SK-N-MC (cell line): ENCODE measurements at regions not wholly inside any gene's neighbourhood (a gene's known extent, or its start where the extent isn't known, plus 50 kb on each side); places are given as distances from the start of the nearest gene placed in this dataset.

ENCODE experiments used
- DNase-seq: peaks from one replicate; pipeline ENCODE4 v3.0.0-alpha.2; 2011; ENCODE audit warnings: low read depth, low spot score
- H3K27ac ChIP-seq: fragments of 200-600 bp; sonication (generic); 2 replicates; pipeline ENCODE4 v1.5.1; 2016; ENCODE audit warnings: mixed run types
- H3K36me3 ChIP-seq: fragments of 200-600 bp; sonication (generic); 2 replicates; pipeline ENCODE4 v1.6.1; 2017; ENCODE audit warnings: antibody characterized with exemption, low read length, mixed read lengths; ENCODE audit not compliant: insufficient read depth
- H3K4me3 ChIP-seq: fragments of 200-600 bp; sonication (generic); 2 replicates; pipeline ENCODE4 v1.5.1; 2016
- H3K9ac ChIP-seq: fragments of 200-600 bp; sonication (generic); 2 replicates; pipeline ENCODE4 v1.8.0; 2017; ENCODE audit warnings: mixed run types, mixed read lengths; ENCODE audit not compliant: insufficient read length
- H3K9me3 ChIP-seq: fragments of 200-600 bp; sonication (generic); 2 replicates; pipeline ENCODE4 v1.6.1; 2017; ENCODE audit warnings: low read depth, mild to moderate bottlenecking, antibody characterized with exemption, low read length, moderate library complexity, mixed read lengths
- EZH2 ChIP-seq: fragments of 200-600 bp; sonication (generic); IDR thresholded peaks from one replicate; pipeline ENCODE4 v1.6.1; 2017; ENCODE audit warnings: antibody characterized with exemption
- FOXP2 ChIP-seq: optimal IDR thresholded peaks from 2 replicates; pipeline ENCODE3; 2011; ENCODE audit warnings: mild to moderate bottlenecking, moderate library complexity; ENCODE audit not compliant: insufficient read depth; ENCODE audit errors: extremely low read length, control extremely low read depth
- POLR2AphosphoS5 ChIP-seq: IDR thresholded peaks from 2 replicates; pipeline ENCODE4 v1.6.1; 2012; ENCODE audit warnings: mild to moderate bottlenecking, low read depth, low read length, borderline replicate concordance

DNA sequence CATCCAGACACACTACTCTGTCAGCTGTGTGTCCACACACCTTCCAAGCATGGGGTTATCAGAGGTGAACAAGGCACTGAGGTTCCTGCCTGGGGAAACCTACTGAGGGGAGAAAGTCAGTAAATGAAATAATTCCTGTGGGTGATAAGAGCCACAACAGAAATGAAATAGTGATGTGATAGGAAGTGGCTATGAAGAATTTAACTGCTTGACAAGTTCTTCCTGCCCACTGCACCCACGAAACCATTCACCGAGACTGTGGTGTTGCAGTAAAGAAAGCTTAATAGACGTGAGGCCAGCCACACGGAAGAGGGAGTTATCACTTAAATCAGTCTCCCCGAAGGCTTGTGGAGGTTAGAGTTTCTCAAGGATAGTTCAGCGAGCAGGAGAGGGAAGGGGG lies 353.1 kb downstream of the UQCRFS1 start:
- H3K36me3 ChIP-seq, result no peaks in the 10 kb centered on the region
- no peak overlapping the region for H3K4me3 ChIP-seq
- no peak overlapping the region for H3K27ac ChIP-seq
- no peak overlapping the region for H3K9ac ChIP-seq
- no peaks in the 10 kb centered on the region for H3K9me3 ChIP-seq
- DNase-seq, result no peak
- TF ChIP-seq EZH2 (no peak), FOXP2 (no peak), POLR2AphosphoS5 (no peak)

- H3K9ac ChIP-seq, result no peak overlapping the region
- DNase-seq, result no peak
- H3K4me3 ChIP-seq, result no peak overlapping the region
- H3K27ac ChIP-seq, result no peak overlapping the region
- H3K9me3 ChIP-seq, result no peaks in the 10 kb centered on the region
- TF ChIP-seq EZH2 (no peak), FOXP2 (no peak), POLR2AphosphoS5 (no peak)
- no peaks in the 10 kb centered on the region for H3K36me3 ChIP-seq
Observed at GRCh38 chr19:28858933-28859332, 354.0 kb downstream of the UQCRFS1 start.

DNA sequence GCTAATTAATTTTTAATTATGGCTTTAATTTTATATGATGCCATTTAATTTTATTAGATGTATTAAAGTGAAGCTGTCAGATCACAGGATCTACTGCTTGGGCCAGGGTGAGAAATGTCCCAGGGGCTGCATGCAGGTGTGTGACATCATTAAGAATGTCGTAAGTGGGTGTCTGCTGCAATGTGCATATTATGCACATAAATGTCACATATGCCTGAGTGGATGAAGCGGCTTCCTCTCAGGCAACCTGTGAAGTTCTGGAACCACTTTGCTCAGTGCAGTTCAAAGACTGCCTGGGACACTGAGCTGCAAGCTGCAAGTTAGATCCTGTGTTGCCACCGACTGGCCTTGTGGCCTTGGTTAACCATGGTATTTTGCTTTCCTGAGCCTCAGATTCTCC lies 355.0 kb downstream of the UQCRFS1 start:
- no peak for DNase-seq
- H3K9ac ChIP-seq, result no peak overlapping the region
- TF ChIP-seq EZH2 (no peak), FOXP2 (no peak), POLR2AphosphoS5 (no peak)
- no peaks in the 10 kb centered on the region for H3K36me3 ChIP-seq
- H3K27ac ChIP-seq, result no peak overlapping the region
- H3K9me3 ChIP-seq, result no peaks in the 10 kb centered on the region
- H3K4me3 ChIP-seq, result no peak overlapping the region

- DNase-seq, result no peak
- Histone ChIP-seq H3K27ac (no peak overlapping the region), H3K36me3 (no peaks in the 10 kb centered on the region), H3K4me3 (no peak overlapping the region), H3K9ac (no peak overlapping the region), H3K9me3 (no peaks in the 10 kb centered on the region)
- TF ChIP-seq POLR2AphosphoS5 (no peak), FOXP2 (no peak), EZH2 (no peak)
Observed at GRCh38 chr19:28855216-28855615, 357.7 kb downstream of the UQCRFS1 start.

DNA sequence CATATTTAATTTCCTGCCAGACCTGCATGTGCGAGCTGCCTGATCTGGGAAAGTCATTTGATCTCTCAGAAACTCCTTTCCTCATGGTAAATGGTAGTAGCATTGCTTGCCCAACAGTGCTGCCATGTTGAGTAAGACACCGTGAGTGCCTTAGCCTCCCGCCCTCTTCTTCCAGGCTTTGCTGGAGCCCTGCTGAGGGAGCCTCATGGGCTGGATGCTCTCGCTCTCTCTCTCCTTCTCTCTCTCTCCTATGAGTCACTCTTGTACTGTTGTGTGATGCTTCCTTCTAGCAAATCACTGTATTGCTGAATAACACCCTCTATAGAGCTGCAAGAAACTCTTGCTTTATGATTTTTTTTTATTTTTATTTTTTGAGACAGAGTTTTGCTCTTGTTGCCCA lies 365.5 kb downstream of the UQCRFS1 start:
- H3K27ac ChIP-seq, result no peak overlapping the region
- H3K36me3 ChIP-seq, result no peaks in the 10 kb centered on the region
- no peak overlapping the region for H3K9ac ChIP-seq
- H3K4me3 ChIP-seq, result no peak overlapping the region
- no peak for DNase-seq
- no peaks in the 10 kb centered on the region for H3K9me3 ChIP-seq
- TF ChIP-seq POLR2AphosphoS5 (no peak), EZH2 (no peak), FOXP2 (no peak)

DNA sequence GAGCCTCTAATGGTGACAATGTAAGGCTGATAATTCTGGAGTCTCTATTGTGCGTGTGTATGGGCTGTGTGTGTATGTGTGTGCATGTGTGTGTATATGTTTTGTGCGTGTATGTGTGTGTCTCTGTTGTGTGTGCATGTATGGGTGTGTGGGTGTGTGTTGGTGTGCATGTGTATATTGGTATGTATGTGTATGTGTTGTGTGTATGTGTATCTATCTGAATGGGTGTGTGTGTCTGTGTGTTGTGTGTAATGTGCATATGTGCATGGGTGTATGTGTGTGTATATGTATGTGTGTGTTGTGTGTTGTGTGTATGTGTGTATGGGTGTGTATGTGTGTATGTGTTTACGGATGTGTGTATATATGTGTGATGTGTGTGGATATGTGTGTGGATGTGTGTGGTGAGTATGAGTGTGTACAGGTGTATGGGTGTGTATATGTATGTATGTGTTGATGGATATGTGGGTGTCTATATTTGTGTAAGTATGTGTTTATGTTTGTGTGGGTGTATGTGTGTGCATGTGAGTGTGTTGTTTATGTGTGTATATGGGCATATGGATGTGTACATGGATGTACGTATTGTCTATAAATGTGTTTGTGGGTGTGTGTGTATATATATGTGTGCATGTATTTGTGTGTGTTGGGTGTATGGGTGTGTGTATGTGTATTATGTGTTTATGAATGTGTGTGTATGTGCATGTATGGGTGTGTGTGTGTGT lies 366.7 kb downstream of the UQCRFS1 start:
- Histone ChIP-seq H3K9ac (no peak overlapping the region), H3K27ac (no peak overlapping the region), H3K9me3 (no peaks in the 10 kb centered on the region), H3K4me3 (no peak overlapping the region), H3K36me3 (no peaks in the 10 kb centered on the region)
- no peak for TF ChIP-seq FOXP2
- TF ChIP-seq POLR2AphosphoS5, result no peak
- no peak for TF ChIP-seq EZH2
- DNase-seq, result no peak

DNA sequence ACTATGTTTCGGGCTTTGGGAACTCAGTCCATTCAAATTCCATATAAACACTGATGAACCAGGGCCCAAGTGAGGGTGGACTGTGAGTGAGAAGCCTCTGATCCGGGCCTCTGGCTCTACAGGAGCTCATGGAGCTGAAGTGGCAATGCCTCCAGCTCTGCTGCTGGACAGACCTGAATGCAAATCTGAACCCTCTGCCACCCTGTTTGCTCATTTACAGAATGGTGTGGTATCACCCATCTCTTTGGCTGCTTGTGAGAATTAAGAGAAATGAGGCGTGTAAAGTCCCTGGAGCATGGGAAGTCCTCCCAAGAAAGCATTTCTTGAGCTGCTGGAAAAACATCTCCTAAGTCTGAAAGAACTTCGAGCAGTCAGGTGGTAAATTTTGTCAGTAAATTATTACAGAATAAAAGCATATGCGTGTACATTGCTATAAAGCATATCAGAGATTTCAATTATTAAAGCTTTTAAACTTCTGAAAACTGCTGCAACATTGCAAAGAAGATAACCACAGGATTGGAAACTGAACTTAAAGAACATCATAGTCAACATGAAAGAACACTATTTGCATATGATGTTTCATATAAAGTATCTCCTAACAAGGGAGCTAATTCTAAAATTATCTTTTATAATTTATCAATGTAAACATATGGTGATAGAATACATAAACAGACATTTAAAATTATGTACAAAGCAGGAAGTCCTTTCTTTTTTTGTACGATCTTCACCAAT lies 369.0 kb downstream of the UQCRFS1 start:
- no peaks in the 10 kb centered on the region for H3K36me3 ChIP-seq
- no peaks in the 10 kb centered on the region for H3K9me3 ChIP-seq
- DNase-seq, result no peak
- no peak overlapping the region for H3K27ac ChIP-seq
- no peak overlapping the region for H3K9ac ChIP-seq
- TF ChIP-seq FOXP2, result no peak
- no peak for TF ChIP-seq EZH2
- TF ChIP-seq POLR2AphosphoS5, result no peak
- H3K4me3 ChIP-seq, result no peak overlapping the region

DNA sequence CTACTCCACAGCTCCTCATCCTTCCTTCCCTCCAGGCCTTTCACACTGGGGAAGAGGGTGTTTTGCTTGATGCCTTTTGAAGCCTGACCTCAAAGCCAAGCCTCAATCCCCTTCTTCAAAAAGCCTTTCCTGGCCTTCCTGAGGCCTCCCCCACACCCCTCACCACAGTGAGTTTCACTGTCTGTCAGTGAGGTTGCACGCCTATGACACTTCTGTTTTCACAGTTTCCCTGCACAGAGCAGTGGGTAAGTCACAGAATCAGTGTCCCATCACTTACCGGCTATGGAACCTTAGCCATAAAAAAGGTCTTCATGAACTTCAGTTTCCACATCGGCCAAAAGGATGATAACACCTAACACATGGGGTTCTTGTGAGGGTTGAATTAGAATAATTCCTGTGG lies 371.4 kb downstream of the UQCRFS1 start:
- no peaks in the 10 kb centered on the region for H3K36me3 ChIP-seq
- TF ChIP-seq POLR2AphosphoS5 (no peak), EZH2 (no peak), FOXP2 (no peak)
- H3K9ac ChIP-seq, result no peak overlapping the region
- H3K9me3 ChIP-seq, result no peaks in the 10 kb centered on the region
- H3K27ac ChIP-seq, result no peak overlapping the region
- DNase-seq, result no peak
- no peak overlapping the region for H3K4me3 ChIP-seq
